D721Med (cell line): ENCODE measurements at regions not wholly inside any gene's neighbourhood (a gene's known extent, or its start where the extent isn't known, plus 50 kb on each side); places are given as distances from the start of the nearest gene placed in this dataset.

Experiments
- DNase-seq: peaks from one replicate; pipeline ENCODE4 v3.0.0; 2011; ENCODE audit warnings: low spot score; ENCODE audit not compliant: insufficient read length
- FAIRE-seq: peaks from 2 replicates; lab custom pipeline; 2011; peaks lifted over from hg19 to GRCh38; lab: Jason Lieb, UNC
- CTCF ChIP-seq: IDR thresholded peaks from 2 replicates; pipeline ENCODE4 v1.5.1; 2012; ENCODE audit warnings: mild to moderate bottlenecking, control low read depth; ENCODE audit not compliant: insufficient read depth; ENCODE audit errors: missing control alignments

GRCh38 chr1:4586611-4587160 lies 67.7 kb upstream of the AJAP1 start:
- DNase-seq, result no peak
- no peak for FAIRE-seq
- TF ChIP-seq CTCF, result no peak

- no peak for DNase-seq
- no peak for FAIRE-seq
- TF ChIP-seq CTCF, result no peak
Measured at GRCh38 chr1:4587721-4588120, 66.7 kb upstream of the AJAP1 start.

- no peak for FAIRE-seq
- TF ChIP-seq CTCF, result no peak
- no peak for DNase-seq
Measured at GRCh38 chr1:4590756-4591155, 63.7 kb upstream of the AJAP1 start.

- no peak for TF ChIP-seq CTCF
- DNase-seq, result no peak
- FAIRE-seq, result no peak
Measured at GRCh38 chr1:4591926-4592325, 62.5 kb upstream of the AJAP1 start.

- DNase-seq (no peak), FAIRE-seq (no peak)
- no peak for TF ChIP-seq CTCF
Measured at GRCh38 chr1:4593106-4593505, 61.3 kb upstream of the AJAP1 start.

GRCh38 chr1:4594286-4594991 lies 60.0 kb upstream of the AJAP1 start:
- no peak for FAIRE-seq
- no peak for TF ChIP-seq CTCF
- no peak for DNase-seq
